GM21576 (cell line): ENCODE measurements at regions not wholly inside any gene's neighbourhood (a gene's known extent, or its start where the extent isn't known, plus 50 kb on each side); places are given as distances from the start of the nearest gene placed in this dataset.
"Not testable (repeated sequence)": the region's sequence is repeated elsewhere in the genome, so short reads cannot be mapped to it uniquely, and the experiment has no call there.

Experiments
- ATAC-seq: cut with Tn5 transposase; IDR thresholded peaks from one replicate; pipeline ENCODE4 v1.9.1; 2021; ENCODE audit warnings: mild to moderate bottlenecking, moderate library complexity; ENCODE audit not compliant: unreplicated experiment

- not testable (repeated sequence) for ATAC-seq
Measured at GRCh38 chr20:48213635-48214034, 428.4 kb upstream of the SULF2 start.

GRCh38 chr20:48212806-48213509 is 427.7 kb upstream of the SULF2 start:
- no peak for ATAC-seq

- ATAC-seq, result no peak
Measured at GRCh38 chr20:48211847-48212246, 426.6 kb upstream of the SULF2 start.

GRCh38 chr20:48211238-48211637 is 426.0 kb upstream of the SULF2 start:
- no peak for ATAC-seq

GRCh38 chr20:48210111-48211027 is 425.1 kb upstream of the SULF2 start:
- no peak for ATAC-seq

GRCh38 chr20:48209102-48209501 is 423.8 kb upstream of the SULF2 start:
- no peak for ATAC-seq

- no peak for ATAC-seq
Measured at GRCh38 chr20:48208176-48208575, 422.9 kb upstream of the SULF2 start.

- ATAC-seq, result no peak
Measured at GRCh38 chr20:48207505-48207904, 422.2 kb upstream of the SULF2 start.

GRCh38 chr20:48205786-48206185 is 420.5 kb upstream of the SULF2 start:
- no peak for ATAC-seq

GRCh38 chr20:48205281-48205782 is 420.1 kb upstream of the SULF2 start:
- ATAC-seq, result no peak

GRCh38 chr20:48204499-48204898 is 419.2 kb upstream of the SULF2 start:
- no peak for ATAC-seq

GRCh38 chr20:48203252-48203651 is 418.0 kb upstream of the SULF2 start:
- ATAC-seq, result no peak

GRCh38 chr20:48202334-48203113 is 417.2 kb upstream of the SULF2 start:
- ATAC-seq, result no peak

GRCh38 chr20:48201885-48202284 is 416.6 kb upstream of the SULF2 start:
- ATAC-seq, result no peak

- no peak for ATAC-seq
Measured at GRCh38 chr20:48201188-48201587, 415.9 kb upstream of the SULF2 start.

- ATAC-seq, result no peak
Measured at GRCh38 chr20:48198929-48199451, 413.7 kb upstream of the SULF2 start.

- ATAC-seq, result no peak
Measured at GRCh38 chr20:48197066-48197465, 411.8 kb upstream of the SULF2 start.

GRCh38 chr20:48196486-48196885 is 411.2 kb upstream of the SULF2 start:
- no peak for ATAC-seq

- ATAC-seq, result no peak
Measured at GRCh38 chr20:48196001-48196400, 410.7 kb upstream of the SULF2 start.

- no peak for ATAC-seq
Measured at GRCh38 chr20:48195121-48195870, 410.0 kb upstream of the SULF2 start.
